22Rv1 (cell line): ENCODE measurements at regions not wholly inside any gene's neighbourhood (a gene's known extent, or its start where the extent isn't known, plus 50 kb on each side); places are given as distances from the start of the nearest gene placed in this dataset.

Experiments
- CTCF ChIP-seq: fragments of 450-650 bp; IDR thresholded peaks from 2 replicates; pipeline ENCODE4 v1.5.1; 2017; ENCODE audit warnings: mild to moderate bottlenecking
- ZFX ChIP-seq: fragments of 450-650 bp; IDR thresholded peaks from 2 replicates; pipeline ENCODE4 v1.6.1; 2017; ENCODE audit warnings: antibody characterized with exemption, borderline replicate concordance

- no peak for TF ChIP-seq CTCF
- TF ChIP-seq ZFX: no peak
These were observed 322.5 kb downstream of the AJAP1 start for GRCh38 chr1:4976859-4977440.
